HEK293T (cell line): ENCODE measurements at regions not wholly inside any gene's neighbourhood (a gene's known extent, or its start where the extent isn't known, plus 50 kb on each side); places are given as distances from the start of the nearest gene placed in this dataset.

Experiments
- ARNT ChIP-seq: fragments of 450-650 bp; IDR thresholded peaks from 2 replicates; pipeline ENCODE4 v1.6.1; 2017; ENCODE audit warnings: mild to moderate bottlenecking
- BHLHE40 ChIP-seq: fragments of 450-650 bp; IDR thresholded peaks from 2 replicates; pipeline ENCODE4 v1.6.1; 2016; ENCODE audit warnings: mild to moderate bottlenecking, moderate library complexity, borderline replicate concordance
- ELF4 ChIP-seq: fragments of 450-650 bp; IDR thresholded peaks from 2 replicates; pipeline ENCODE4 v1.6.1; 2017; ENCODE audit warnings: antibody characterized with exemption
- FOXM1 ChIP-seq: fragments of 450-650 bp; IDR thresholded peaks from 2 replicates; pipeline ENCODE4 v1.6.1; 2017; ENCODE audit warnings: mild to moderate bottlenecking, borderline replicate concordance
- HDGF ChIP-seq: fragments of 450-650 bp; IDR thresholded peaks from 2 replicates; pipeline ENCODE4 v1.6.1; 2017; ENCODE audit warnings: antibody characterized with exemption, borderline replicate concordance
- NFRKB ChIP-seq: fragments of 450-650 bp; IDR thresholded peaks from 2 replicates; pipeline ENCODE4 v1.6.1; 2016; ENCODE audit warnings: mild to moderate bottlenecking, moderate library complexity
- SP1 ChIP-seq: fragments of 450-650 bp; IDR thresholded peaks from 2 replicates; pipeline ENCODE4 v1.6.1; 2017
- SUZ12 ChIP-seq: fragments of 450-650 bp; IDR thresholded peaks from 2 replicates; pipeline ENCODE4 v1.6.1; 2016; ENCODE audit warnings: mild to moderate bottlenecking

- no peak for TF ChIP-seq ARNT
- TF ChIP-seq SP1 = no peak
- no peak for TF ChIP-seq HDGF
- no peak for TF ChIP-seq SUZ12
- TF ChIP-seq BHLHE40 = no peak
- TF ChIP-seq ELF4 = no peak
- no peak for TF ChIP-seq NFRKB
- TF ChIP-seq FOXM1 = no peak
Measured at GRCh38 chr21:9780441-9780937, 740.9 kb upstream of the TPTE start.
